ENCODE measurements at regions not wholly inside any gene's neighbourhood (a gene's known extent, or its start where the extent isn't known, plus 50 kb on each side); places are given as distances from the start of the nearest gene placed in this dataset.
A peak's percentile ranks its signal among the peaks of the same experiment; 100 is the strongest.

DNA sequence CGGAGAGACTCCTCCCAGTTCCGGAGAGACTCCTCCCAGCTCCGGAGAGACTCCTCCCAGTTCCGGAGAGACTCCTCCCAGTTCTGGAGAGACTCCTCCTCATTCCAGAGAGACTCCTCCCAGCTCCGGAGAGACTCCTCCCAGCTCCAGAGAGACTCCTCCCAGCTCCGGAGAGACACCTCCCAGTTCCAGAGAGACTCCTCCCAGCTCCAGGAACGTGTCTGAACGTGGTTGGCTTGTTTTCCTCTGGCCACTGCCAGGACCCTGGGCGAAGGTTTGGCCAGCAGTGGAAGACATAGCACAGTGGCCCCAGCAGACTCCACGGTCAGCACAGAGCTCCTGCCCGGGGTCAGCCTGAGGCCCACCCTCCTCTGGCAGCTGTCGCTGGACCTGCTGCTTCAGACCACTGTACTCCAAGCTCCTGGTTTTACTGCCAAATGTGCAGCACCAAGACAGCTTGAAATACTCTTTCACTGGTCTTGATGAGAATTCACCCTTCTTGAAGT lies 122.3 kb upstream of the AFDN start:
- WGBS, 5 donors, result 84 to 91% (median 85%) methylated on average over 7 to 12 of the region's 12 CpGs
- H3K27me3 ChIP-seq (replicated peaks in 1 of 7), result peaks cover 0 to 58% (median 11%) of the 10 kb centered on the region in 7 donors
- TF ChIP-seq, protein P1, sequence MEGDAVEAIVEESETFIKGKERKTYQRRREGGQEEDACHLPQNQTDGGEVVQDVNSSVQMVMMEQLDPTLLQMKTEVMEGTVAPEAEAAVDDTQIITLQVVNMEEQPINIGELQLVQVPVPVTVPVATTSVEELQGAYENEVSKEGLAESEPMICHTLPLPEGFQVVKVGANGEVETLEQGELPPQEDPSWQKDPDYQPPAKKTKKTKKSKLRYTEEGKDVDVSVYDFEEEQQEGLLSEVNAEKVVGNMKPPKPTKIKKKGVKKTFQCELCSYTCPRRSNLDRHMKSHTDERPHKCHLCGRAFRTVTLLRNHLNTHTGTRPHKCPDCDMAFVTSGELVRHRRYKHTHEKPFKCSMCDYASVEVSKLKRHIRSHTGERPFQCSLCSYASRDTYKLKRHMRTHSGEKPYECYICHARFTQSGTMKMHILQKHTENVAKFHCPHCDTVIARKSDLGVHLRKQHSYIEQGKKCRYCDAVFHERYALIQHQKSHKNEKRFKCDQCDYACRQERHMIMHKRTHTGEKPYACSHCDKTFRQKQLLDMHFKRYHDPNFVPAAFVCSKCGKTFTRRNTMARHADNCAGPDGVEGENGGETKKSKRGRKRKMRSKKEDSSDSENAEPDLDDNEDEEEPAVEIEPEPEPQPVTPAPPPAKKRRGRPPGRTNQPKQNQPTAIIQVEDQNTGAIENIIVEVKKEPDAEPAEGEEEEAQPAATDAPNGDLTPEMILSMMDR (IDR thresholded peaks at IDR 0.05 in 8 of 11, conservative IDR thresholded peaks at IDR 0.05 in 3 of 11), result no peak
- TF ChIP-seq POLR2A (IDR thresholded peaks at IDR 0.05), result no peak
- TF ChIP-seq POLR2AphosphoS5 (IDR thresholded peaks at IDR 0.05), result no peak
- no peak overlapping the region for H3K4me3 ChIP-seq
- DNase-seq, result peak; percentile 51
- peaks cover 5 to 38% (median 14%) of the 10 kb centered on the region in 6 donors for H3K4me1 ChIP-seq
- H3K36me3 ChIP-seq, result no peaks in the 10 kb centered on the region
- intact Hi-C loops (cut with DNase I; ENCODE audit: low total_unique reads), result no loop called here
- H3K27ac ChIP-seq, result no peak overlapping the region
- H3K9me3 ChIP-seq, result no peaks in the 10 kb centered on the region

DNA sequence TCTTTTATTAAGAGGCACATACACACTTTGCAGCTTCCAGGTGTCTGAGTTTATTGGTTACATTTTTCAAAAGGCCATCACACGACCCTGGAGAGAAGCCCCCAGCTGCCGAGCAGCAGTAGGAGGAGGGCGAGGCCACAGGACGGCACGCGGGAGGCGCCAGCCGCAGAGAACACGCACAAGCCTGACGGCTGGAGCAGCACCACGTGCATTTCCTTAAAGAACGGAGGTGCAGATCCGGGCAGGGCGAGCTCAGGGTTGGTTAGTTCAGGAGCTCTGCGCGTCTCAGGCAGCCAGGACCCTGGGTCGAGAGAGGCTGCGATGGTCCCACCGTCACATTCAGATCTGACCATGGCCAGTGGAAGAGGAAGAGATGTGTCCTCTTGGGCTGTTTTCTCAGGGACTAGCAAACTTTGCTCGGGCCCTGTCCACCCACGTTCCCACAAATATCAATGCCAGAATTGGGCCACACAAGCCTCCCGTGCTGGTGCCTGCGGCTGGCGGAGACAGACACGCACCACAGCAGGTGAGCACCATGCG lies 121.4 kb upstream of the AFDN start:
- Histone ChIP-seq H3K4me3 (no peak overlapping the region), H3K9me3 (no peaks in the 10 kb centered on the region), H3K27me3 (replicated peaks in 1 of 7) (peaks cover 0 to 63% (median 11%) of the 10 kb centered on the region in 7 donors), H3K4me1 (peaks cover under 1 to 30% (median 6%) of the 10 kb centered on the region in 6 donors), H3K36me3 (no peaks in the 10 kb centered on the region), H3K27ac (no peak overlapping the region)
- DNase-seq, result peak; percentile 66
- TF ChIP-seq POLR2A (IDR thresholded peaks at IDR 0.05), result no peak
- 67 to 81% (median 80%) methylated on average over 20 to 26 of the region's 26 CpGs for WGBS, 5 donors
- intact Hi-C loops (cut with DNase I; ENCODE audit: low total_unique reads), result no loop called here

DNA sequence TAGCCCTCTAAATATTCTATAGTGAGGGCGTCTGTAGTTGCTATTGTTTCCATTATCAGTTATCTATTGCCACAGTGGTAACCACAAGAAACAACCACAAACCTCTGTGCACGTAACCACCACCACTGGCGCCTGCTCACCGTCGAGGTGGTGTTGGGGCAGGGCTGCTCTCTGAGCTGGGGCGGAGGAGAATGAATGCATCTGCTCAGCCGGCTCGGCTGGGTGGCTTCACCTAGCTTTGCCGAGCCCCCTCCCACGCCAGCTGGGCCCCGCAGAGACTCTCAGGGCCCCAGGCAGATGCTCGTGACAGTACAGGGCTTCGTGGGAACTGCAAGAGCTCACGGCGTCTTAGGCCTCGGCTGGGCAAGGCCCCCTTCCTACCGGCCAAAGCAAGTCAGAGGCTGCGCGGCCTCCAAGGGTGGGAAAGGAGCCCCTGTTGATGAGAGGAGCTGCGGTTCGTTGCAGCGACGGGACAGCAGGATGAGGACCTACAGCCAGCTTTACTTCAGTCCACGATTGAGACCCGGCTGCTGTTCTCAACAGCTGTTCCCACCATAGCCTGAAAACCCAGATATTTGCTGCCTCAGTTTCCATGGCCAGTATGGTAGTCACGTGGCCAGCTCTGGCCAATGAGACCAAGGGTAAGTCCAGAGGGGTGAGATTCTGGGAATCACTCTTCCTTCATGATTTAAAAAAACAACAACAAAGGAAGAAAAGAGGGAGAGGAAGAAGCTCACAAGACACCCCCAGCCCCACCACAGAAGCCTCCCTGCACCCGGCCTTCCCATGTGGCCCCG lies 120.2 kb upstream of the AFDN start:
- Histone ChIP-seq H3K27me3 (replicated peaks in 1 of 7) (peaks cover 0 to 68% (median 11%) of the 10 kb centered on the region in 7 donors), H3K4me3 (no peak overlapping the region), H3K27ac (no peak overlapping the region), H3K36me3 (no peaks in the 10 kb centered on the region), H3K9me3 (no peaks in the 10 kb centered on the region), H3K4me1 (peaks cover 0 to 25% (median 2%) of the 10 kb centered on the region in 6 donors)
- DNase-seq, result peak; percentile 72
- intact Hi-C loops (cut with DNase I; ENCODE audit: low total_unique reads), result no loop called here
- 52 to 63% (median 54%) methylated on average over 26 to 28 of the region's 28 CpGs for WGBS, 5 donors
- no peak for TF ChIP-seq POLR2A (IDR thresholded peaks at IDR 0.05)

DNA sequence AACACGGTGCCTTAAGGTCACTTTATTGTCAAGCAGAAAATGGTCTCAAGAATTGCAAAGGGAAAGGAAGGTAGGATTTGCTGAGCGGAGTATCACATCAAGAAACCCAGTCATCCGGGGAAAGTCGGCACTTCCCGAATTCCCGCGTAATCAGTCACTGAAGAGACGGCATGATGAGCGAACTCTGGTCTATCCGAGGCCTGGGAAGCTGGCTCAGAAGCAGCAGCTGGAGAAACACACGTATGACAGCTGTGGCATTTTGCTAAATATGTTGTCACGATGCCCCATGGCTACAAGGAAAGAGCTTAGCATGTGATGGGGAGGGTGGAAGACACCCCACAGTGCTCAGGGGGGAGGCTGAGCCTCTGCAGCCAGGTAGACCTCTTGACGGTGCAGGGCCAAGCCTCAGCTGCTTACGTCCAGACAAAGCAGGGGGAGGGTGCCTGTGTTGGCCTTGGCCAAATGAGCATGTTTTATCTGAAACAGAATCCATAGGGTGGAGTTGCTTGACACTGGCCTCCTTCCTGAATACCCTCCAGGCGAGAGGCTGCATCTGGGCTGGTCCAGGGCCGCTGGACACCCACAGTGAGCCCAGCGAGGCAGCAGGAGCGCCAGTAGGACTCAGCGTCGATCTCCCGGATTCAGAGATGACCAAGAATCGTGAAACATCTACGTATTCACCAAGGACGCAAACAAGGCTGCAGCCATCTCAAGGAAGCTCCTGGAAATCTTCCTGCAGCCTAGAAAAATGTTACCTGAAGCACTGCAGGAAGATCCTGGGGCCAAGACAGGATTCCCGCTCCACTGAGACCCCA lies 118.8 kb upstream of the AFDN start:
- no peaks in the 10 kb centered on the region for H3K9me3 ChIP-seq
- H3K36me3 ChIP-seq, result no peaks in the 10 kb centered on the region
- H3K4me3 ChIP-seq, result no peak overlapping the region
- TF ChIP-seq, protein P1 (IDR thresholded peaks at IDR 0.05 in 8 of 11, conservative IDR thresholded peaks at IDR 0.05 in 3 of 11), result no peak
- TF ChIP-seq POLR2A (IDR thresholded peaks at IDR 0.05) (no peak), POLR2AphosphoS5 (IDR thresholded peaks at IDR 0.05) (no peak)
- H3K27ac ChIP-seq, result no peak overlapping the region
- DNase-seq, result peak; percentile 61
- intact Hi-C loops (cut with DNase I; ENCODE audit: low total_unique reads), result no loop called here
- H3K4me1 ChIP-seq, result peaks cover 0 to 37% (median 6%) of the 10 kb centered on the region in 6 donors
- 71 to 80% (median 78%) methylated on average over 25 of the region's 25 CpGs for WGBS, 5 donors
- peaks cover 0 to 81% (median 11%) of the 10 kb centered on the region in 7 donors for H3K27me3 ChIP-seq (replicated peaks in 1 of 7)
